A673 (cell line): ENCODE measurements at regions not wholly inside any gene's neighbourhood (a gene's known extent, or its start where the extent isn't known, plus 50 kb on each side); places are given as distances from the start of the nearest gene placed in this dataset.
"Not testable (repeated sequence)": the region's sequence is repeated elsewhere in the genome, so short reads cannot be mapped to it uniquely, and the experiment has no call there.

Experiments used
- BruUV-seq: library from RNA; stranded (reverse); fragments of 400-500 nt; replicated peaks from 2 replicates; lab custom pipeline; 2021; lab: Mats Ljungman, UMichigan
- CTCF ChIA-PET: fragments of 300-600 bp; sonication (Branson Sonifier 250); formaldehyde crosslinking; loops from one replicate; lab custom pipeline; 2022; ENCODE audit warnings: antibody characterized with exemption; lab: Charles Lee
- POLR2A ChIA-PET: fragments of 300-600 bp; sonication (Branson Sonifier 250); formaldehyde crosslinking; loops from one replicate; lab custom pipeline; 2022; ENCODE audit warnings: antibody characterized with exemption; ENCODE audit not compliant: low non-redundant PET; lab: Charles Lee
- DNase-seq: peaks from one replicate; pipeline ENCODE4 v3.0.0-alpha.2; 2015; ENCODE audit warnings: low spot score
- H3K27ac ChIP-seq: fragments of 200-600 bp; sonication (generic); 2 replicates; pipeline ENCODE4 v1.5.1; 2016; ENCODE audit warnings: mixed run types, low read depth, mild to moderate bottlenecking, mixed read lengths, antibody characterized with exemption, low read length; ENCODE audit not compliant: poor library complexity, severe bottlenecking
- H3K27me3 ChIP-seq: fragments of 200-600 bp; sonication (generic); replicated peaks from 2 replicates; pipeline ENCODE4 v1.6.1; 2017; ENCODE audit warnings: mixed run types, low read depth, mild to moderate bottlenecking, mixed read lengths, antibody characterized with exemption, low read length; ENCODE audit not compliant: insufficient read depth, poor library complexity
- H3K36me3 ChIP-seq: fragments of 200-600 bp; sonication (generic); 2 replicates; pipeline ENCODE4 v1.6.1; 2016; ENCODE audit warnings: mixed run types, mild to moderate bottlenecking, mixed read lengths, antibody characterized with exemption, low read length; ENCODE audit not compliant: insufficient read depth, poor library complexity, severe bottlenecking
- H3K4me1 ChIP-seq: fragments of 200-600 bp; sonication (generic); 2 replicates; pipeline ENCODE4 v1.6.1; 2017; ENCODE audit warnings: mixed run types, mild to moderate bottlenecking, mixed read lengths, antibody characterized with exemption, low read length; ENCODE audit not compliant: insufficient read depth, poor library complexity, severe bottlenecking
- H3K4me3 ChIP-seq: fragments of 200-600 bp; sonication (generic); 2 replicates; pipeline ENCODE4 v1.5.1; 2016; ENCODE audit warnings: low read depth, mixed run types, mild to moderate bottlenecking, mixed read lengths, low read length; ENCODE audit not compliant: poor library complexity, severe bottlenecking
- H3K9me3 ChIP-seq: fragments of 200-600 bp; sonication (generic); 2 replicates; pipeline ENCODE4 v1.6.1; 2016; ENCODE audit warnings: mixed run types, low read depth, mild to moderate bottlenecking, mixed read lengths, antibody characterized with exemption, low read length; ENCODE audit not compliant: poor library complexity, severe bottlenecking
- EZH2 ChIP-seq: fragments of 200-600 bp; sonication (generic); IDR thresholded peaks from 2 replicates; pipeline ENCODE4 v1.6.1; 2017; ENCODE audit warnings: borderline replicate concordance, low read depth, mild to moderate bottlenecking, mixed read lengths, antibody characterized with exemption, low read length; ENCODE audit not compliant: poor library complexity, severe bottlenecking
- intact Hi-C: fragments of 100-400 bp; cut with micrococcal nuclease; formaldehyde crosslinking; loops from one replicate; pipeline ENCODE4 v1.10.0; 2022; ENCODE audit not compliant: unreplicated experiment
- TF ChIP-seq, protein P1 (sequence below): fragments of 300-800, 200-600 bp; sonication (generic); conservative IDR thresholded peaks from 2 replicates; pipeline ENCODE4 v1.5.1; 2017; ENCODE audit warnings: low read depth, mild to moderate bottlenecking, antibody characterized with exemption, low read length, moderate library complexity, mixed read lengths

DNA sequence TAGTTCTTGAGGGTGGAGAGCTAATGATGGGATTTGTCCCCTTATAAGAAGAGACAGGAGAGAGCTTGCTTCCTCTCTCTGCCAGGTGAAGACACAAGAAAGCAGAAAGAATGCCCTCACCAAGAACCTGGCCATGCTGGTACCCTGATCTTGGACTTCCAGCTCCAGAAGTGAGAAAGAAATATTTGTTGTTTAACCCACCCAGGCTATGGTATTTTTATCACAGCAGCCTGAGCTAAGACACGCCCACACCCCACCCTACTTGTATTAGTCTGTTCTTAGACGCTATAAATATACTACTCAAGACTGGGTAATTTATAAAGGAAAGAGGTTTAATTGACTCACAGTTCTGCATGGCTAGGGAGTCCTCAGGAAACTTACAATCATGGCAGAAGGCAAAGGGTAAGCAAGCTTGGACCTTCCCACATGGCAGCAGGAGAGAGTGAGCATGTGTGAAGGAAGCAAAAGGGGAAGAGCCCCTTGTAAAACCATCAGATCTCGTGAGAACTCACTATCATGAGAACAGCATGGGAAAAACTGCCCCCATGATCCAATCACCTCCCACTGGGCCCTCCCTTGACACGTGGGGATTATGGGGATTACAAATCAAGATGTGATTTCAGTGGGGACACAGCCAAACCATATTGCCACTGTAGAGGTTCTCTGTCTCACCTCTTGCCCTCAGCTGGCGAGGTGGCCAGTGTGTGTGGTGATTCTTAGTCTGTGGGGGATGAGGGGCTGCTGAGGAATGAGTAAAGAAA is 57.4 kb upstream of the RCBTB2 start:
- ChIA-PET POLR2A (no interaction called here), CTCF (no interaction called here)
- H3K36me3 ChIP-seq = no peaks in the 10 kb centered on the region
- no peak overlapping the region for H3K27ac ChIP-seq
- no peak for DNase-seq
- BruUV-seq = no TSS peak
- no peak for TF ChIP-seq EZH2
- TF ChIP-seq, protein P1, sequence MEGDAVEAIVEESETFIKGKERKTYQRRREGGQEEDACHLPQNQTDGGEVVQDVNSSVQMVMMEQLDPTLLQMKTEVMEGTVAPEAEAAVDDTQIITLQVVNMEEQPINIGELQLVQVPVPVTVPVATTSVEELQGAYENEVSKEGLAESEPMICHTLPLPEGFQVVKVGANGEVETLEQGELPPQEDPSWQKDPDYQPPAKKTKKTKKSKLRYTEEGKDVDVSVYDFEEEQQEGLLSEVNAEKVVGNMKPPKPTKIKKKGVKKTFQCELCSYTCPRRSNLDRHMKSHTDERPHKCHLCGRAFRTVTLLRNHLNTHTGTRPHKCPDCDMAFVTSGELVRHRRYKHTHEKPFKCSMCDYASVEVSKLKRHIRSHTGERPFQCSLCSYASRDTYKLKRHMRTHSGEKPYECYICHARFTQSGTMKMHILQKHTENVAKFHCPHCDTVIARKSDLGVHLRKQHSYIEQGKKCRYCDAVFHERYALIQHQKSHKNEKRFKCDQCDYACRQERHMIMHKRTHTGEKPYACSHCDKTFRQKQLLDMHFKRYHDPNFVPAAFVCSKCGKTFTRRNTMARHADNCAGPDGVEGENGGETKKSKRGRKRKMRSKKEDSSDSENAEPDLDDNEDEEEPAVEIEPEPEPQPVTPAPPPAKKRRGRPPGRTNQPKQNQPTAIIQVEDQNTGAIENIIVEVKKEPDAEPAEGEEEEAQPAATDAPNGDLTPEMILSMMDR = no peak
- H3K9me3 ChIP-seq = no peaks in the 10 kb centered on the region
- H3K4me3 ChIP-seq = no peak overlapping the region
- no peaks in the 10 kb centered on the region for H3K4me1 ChIP-seq
- intact Hi-C loops = loop anchor here (10.0 kb wide), 1 partner anchor 144 kb away; no protein-coding TSS in a partner anchor
- H3K27me3 ChIP-seq = no peaks in the 10 kb centered on the region

DNA sequence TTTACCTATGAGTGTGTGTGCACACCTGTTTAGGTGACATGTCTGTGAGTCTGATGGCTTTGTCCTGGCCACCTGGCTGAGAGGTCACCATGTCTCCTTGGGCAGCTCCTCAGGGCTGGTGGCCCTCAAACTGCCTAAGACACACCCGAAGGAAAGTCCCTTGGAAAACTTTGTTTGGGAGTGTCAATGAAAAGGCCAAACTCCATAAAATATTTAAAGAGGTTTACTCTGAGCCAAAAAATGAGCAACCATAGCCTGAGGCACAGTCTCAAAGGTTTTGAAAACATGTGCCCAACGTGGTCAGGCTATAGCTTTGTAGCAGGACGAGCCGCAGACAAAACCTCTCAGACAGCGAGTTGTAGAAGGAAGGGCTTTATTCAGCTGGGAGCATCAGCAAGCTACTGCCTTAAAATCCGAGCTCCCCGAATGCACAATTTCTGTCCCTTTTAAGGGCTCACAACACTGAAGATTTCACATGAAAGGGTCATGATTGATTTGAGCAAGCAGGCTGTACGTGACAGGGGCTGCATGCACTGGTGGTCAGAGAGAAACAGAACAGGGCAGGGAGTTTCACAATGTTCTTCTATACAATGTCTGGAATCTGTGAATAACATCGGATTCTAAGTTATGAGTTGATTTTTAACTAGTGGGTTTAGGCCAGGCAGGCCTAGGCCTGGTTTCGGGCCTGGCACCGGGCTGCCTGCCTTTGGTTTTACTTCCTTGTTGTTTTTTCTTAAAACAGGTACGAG is 58.4 kb upstream of the RCBTB2 start:
- H3K27ac ChIP-seq, H3K9me3 ChIP-seq, H3K36me3 ChIP-seq, DNase-seq, H3K4me1 ChIP-seq, POLR2A ChIA-PET, BruUV-seq, H3K27me3 ChIP-seq, H3K4me3 ChIP-seq: not testable (repeated sequence)
- intact Hi-C loops = loop anchor here (10.0 kb wide), 1 partner anchor 144 kb away; no protein-coding TSS in a partner anchor
- CTCF ChIA-PET = interaction anchor here (0.7 kb wide), 1 partner anchor 11 kb away, joined by 3 read pairs; no protein-coding TSS in a partner anchor

DNA sequence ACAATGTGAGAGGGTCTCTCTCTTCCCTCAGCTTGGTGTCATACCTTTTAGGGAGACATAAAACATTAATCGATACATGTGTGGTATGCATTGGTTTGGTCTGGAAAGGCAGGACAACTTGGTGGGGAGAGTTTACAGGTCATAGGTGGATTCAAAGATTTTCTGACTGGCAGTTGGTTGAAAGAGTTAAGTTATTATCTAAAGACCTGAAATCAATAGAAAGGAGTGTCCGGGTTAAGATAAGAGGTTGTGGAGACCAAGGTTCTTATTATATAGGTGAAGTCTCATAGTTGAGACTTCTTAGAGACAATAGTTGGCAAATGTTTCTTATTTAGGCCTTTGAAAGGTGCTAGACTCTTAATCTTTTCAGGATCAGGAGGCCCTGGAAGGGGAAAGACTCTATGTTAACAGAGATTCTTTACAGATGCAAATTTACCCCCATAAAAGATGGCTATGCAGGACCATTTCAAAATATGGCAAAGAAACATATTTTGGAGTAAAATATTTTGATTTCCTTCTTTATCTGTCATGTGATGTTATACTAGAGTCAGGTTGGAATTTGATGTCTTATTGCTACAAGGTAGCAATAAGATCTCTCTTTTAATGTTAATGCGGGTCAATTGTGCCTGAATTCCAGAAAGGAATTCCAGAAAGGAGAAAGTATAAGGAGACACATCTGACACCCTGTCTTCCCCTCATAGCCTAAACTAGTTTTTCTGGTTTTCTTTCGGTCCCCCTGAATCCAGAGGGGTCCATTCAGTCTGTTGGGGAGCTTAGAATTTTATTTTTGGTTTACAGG is 59.2 kb upstream of the RCBTB2 start:
- Histone ChIP-seq H3K27me3 (no peaks in the 10 kb centered on the region), H3K4me1 (no peaks in the 10 kb centered on the region), H3K27ac (no peak overlapping the region), H3K9me3 (no peaks in the 10 kb centered on the region), H3K4me3 (no peak overlapping the region), H3K36me3 (no peaks in the 10 kb centered on the region)
- TF ChIP-seq, protein P1 = no peak
- no peak for TF ChIP-seq EZH2
- POLR2A ChIA-PET = no interaction called here
- DNase-seq = no peak
- CTCF ChIA-PET = interaction anchor here (0.7 kb wide), 1 partner anchor 12 kb away, joined by 3 read pairs; no protein-coding TSS in a partner anchor
- BruUV-seq = no TSS peak
- intact Hi-C loops = loop anchor here (10.0 kb wide), 1 partner anchor 143 kb away; no protein-coding TSS in a partner anchor
